Natural killer cell (primary cell): ENCODE measurements at regions not wholly inside any gene's neighbourhood (a gene's known extent, or its start where the extent isn't known, plus 50 kb on each side); places are given as distances from the start of the nearest gene placed in this dataset.

Source experiments
- ATAC-seq, 3 donors: fragments of 150-1000 bp in 2 of 3; fragments of 200-7000 bp in 1 of 3; cut with Tn5 transposase; 1 replicate in 1 of 3; 2 replicates in 2 of 3; pipeline ENCODE4 v1.10.0; 2021; ENCODE audit warnings: mild to moderate bottlenecking in 2 of 3, moderate library complexity in 2 of 3
- DNase-seq, 2 donors: peaks; one replicate each; pipeline versions ENCODE4 v3.0.0 to v3.0.0-alpha.2; 2013 to 2021; ENCODE audit warnings: mixed read lengths in 1 of 2
- H3K27ac ChIP-seq: one replicate; pipeline ENCODE4 v1.5.1; 2013; ENCODE audit warnings: mild to moderate bottlenecking, low read length
- H3K27me3 ChIP-seq: one replicate; pipeline ENCODE4 v1.6.1; 2013; ENCODE audit warnings: low read length; ENCODE audit not compliant: control insufficient read depth, insufficient read depth
- H3K36me3 ChIP-seq: one replicate; pipeline ENCODE4 v1.6.1; 2013; ENCODE audit warnings: low read length; ENCODE audit not compliant: control insufficient read depth, insufficient read depth
- H3K4me1 ChIP-seq: one replicate; pipeline ENCODE4 v1.6.1; 2013; ENCODE audit warnings: low read length; ENCODE audit not compliant: control insufficient read depth, insufficient read depth
- H3K4me3 ChIP-seq: one replicate; pipeline ENCODE4 v1.5.1; 2013; ENCODE audit warnings: low read length
- H3K9me3 ChIP-seq: one replicate; pipeline ENCODE4 v1.6.1; 2013; ENCODE audit warnings: low read length; ENCODE audit not compliant: control insufficient read depth, insufficient read depth
- H3K27ac Mint-ChIP-seq, 2 donors: one replicate each; pipeline ENCODE4 v1.8.0; 2022; ENCODE audit warnings: mild to moderate bottlenecking in 2 of 2, mixed read lengths in 2 of 2, moderate library complexity in 1 of 2
- H3K27me3 Mint-ChIP-seq, 2 donors: one replicate each; pipeline ENCODE4 v1.8.0; 2022; ENCODE audit warnings: low read depth in 2 of 2, mixed read lengths in 2 of 2
- H3K36me3 Mint-ChIP-seq: one replicate; pipeline ENCODE4 v1.8.0; 2022; ENCODE audit warnings: mixed read lengths
- H3K4me1 Mint-ChIP-seq, 2 donors: one replicate each; pipeline ENCODE4 v1.8.0; 2022; ENCODE audit warnings: mixed read lengths in 2 of 2
- H3K4me3 Mint-ChIP-seq: one replicate; pipeline ENCODE4 v1.8.0; 2022; ENCODE audit warnings: mild to moderate bottlenecking, moderate library complexity, mixed read lengths
- H3K9me3 Mint-ChIP-seq, 2 donors: one replicate each; pipeline ENCODE4 v1.8.0; 2022; ENCODE audit warnings: mixed read lengths in 2 of 2
- CTCF ChIP-seq: fragments of 200-600 bp; IDR thresholded peaks from one replicate; pipeline ENCODE4 v1.8.0; 2022; ENCODE audit warnings: antibody characterized with exemption
- WGBS: methylation state at CpG from one replicate; pipeline ENCODE4 v1.1.7; 2013; ENCODE audit warnings: missing lambda C conversion rate; ENCODE audit not compliant: insufficient coverage; 5-methylcytosine and 5-hydroxymethylcytosine counted together
- intact Hi-C: fragments of 100-400 bp; cut with micrococcal nuclease; formaldehyde crosslinking; loops from one replicate; pipeline ENCODE4 v1.14.2; 2022

GRCh38 chr5:38094889-38095288, 163.5 kb upstream of the EGFLAM start:
- Histone ChIP-seq H3K4me1 (no peaks in the 10 kb centered on the region), H3K27me3 (no peaks in the 10 kb centered on the region), H3K9me3 (no peaks in the 10 kb centered on the region), H3K36me3 (no peaks in the 10 kb centered on the region), H3K4me3 (no peak overlapping the region), H3K27ac (no peak overlapping the region)
- H3K9me3 Mint-ChIP-seq: peaks cover 0 to 6% of the 10 kb centered on the region in 2 donors
- intact Hi-C loops: no loop called here
- DNase-seq (no peak), ATAC-seq (no peak)
- H3K4me3 Mint-ChIP-seq: no peak overlapping the region
- no peaks in the 10 kb centered on the region for H3K4me1 Mint-ChIP-seq
- no peak for TF ChIP-seq CTCF
- no peaks in the 10 kb centered on the region for H3K27me3 Mint-ChIP-seq
- 100% methylated on average over 2 of the region's 3 CpGs for WGBS
- H3K27ac Mint-ChIP-seq: no peak overlapping the region
- no peaks in the 10 kb centered on the region for H3K36me3 Mint-ChIP-seq

GRCh38 chr5:38093855-38094254, 164.5 kb upstream of the EGFLAM start:
- H3K27me3 Mint-ChIP-seq: no peaks in the 10 kb centered on the region
- 84% methylated on average over 3 of the region's 4 CpGs for WGBS

GRCh38 chr5:38086777-38087176, 171.6 kb upstream of the EGFLAM start:
- Histone ChIP-seq H3K36me3 (no peaks in the 10 kb centered on the region), H3K27me3 (no peaks in the 10 kb centered on the region), H3K27ac (no peak overlapping the region), H3K4me3 (no peak overlapping the region), H3K9me3 (no peaks in the 10 kb centered on the region), H3K4me1 (no peaks in the 10 kb centered on the region)
- H3K4me3 Mint-ChIP-seq: no peak overlapping the region
- H3K4me1 Mint-ChIP-seq: no peaks in the 10 kb centered on the region
- H3K9me3 Mint-ChIP-seq: no peaks in the 10 kb centered on the region
- intact Hi-C loops: no loop called here
- no peak overlapping the region for H3K27ac Mint-ChIP-seq
- DNase-seq (no peak), ATAC-seq (no peak)
- H3K36me3 Mint-ChIP-seq: no peaks in the 10 kb centered on the region
- WGBS: 82% methylated on average over 4 of the region's 4 CpGs
- H3K27me3 Mint-ChIP-seq: no peaks in the 10 kb centered on the region
- no peak for TF ChIP-seq CTCF

More at GRCh38 chr5:38093855-38094254, 164.5 kb upstream of the EGFLAM start:
- no peak overlapping the region for H3K27ac Mint-ChIP-seq
- H3K4me1 ChIP-seq: no peaks in the 10 kb centered on the region
- H3K4me3 Mint-ChIP-seq: no peak overlapping the region
- no peaks in the 10 kb centered on the region for H3K27me3 ChIP-seq
- no peaks in the 10 kb centered on the region for H3K36me3 ChIP-seq
- no peak for ATAC-seq
- TF ChIP-seq CTCF: no peak
- no peak overlapping the region for H3K27ac ChIP-seq
- no peak for DNase-seq
- H3K9me3 Mint-ChIP-seq: peaks cover 0 to 6% of the 10 kb centered on the region in 2 donors
- H3K9me3 ChIP-seq: no peaks in the 10 kb centered on the region
- intact Hi-C loops: no loop called here
- no peak overlapping the region for H3K4me3 ChIP-seq
- H3K4me1 Mint-ChIP-seq: no peaks in the 10 kb centered on the region
- H3K36me3 Mint-ChIP-seq: no peaks in the 10 kb centered on the region

GRCh38 chr5:38079620-38080402, 178.5 kb upstream of the EGFLAM start:
- Histone ChIP-seq H3K27ac (no peak overlapping the region), H3K4me1 (no peaks in the 10 kb centered on the region), H3K27me3 (no peaks in the 10 kb centered on the region), H3K4me3 (no peak overlapping the region), H3K36me3 (no peaks in the 10 kb centered on the region), H3K9me3 (no peaks in the 10 kb centered on the region)
- Mint-ChIP-seq H3K27ac (no peak overlapping the region), H3K27me3 (no peaks in the 10 kb centered on the region), H3K36me3 (no peaks in the 10 kb centered on the region), H3K4me1 (no peaks in the 10 kb centered on the region), H3K4me3 (no peak overlapping the region), H3K9me3 (peaks cover 0 to 1% of the 10 kb centered on the region in 2 donors)
- ATAC-seq: peak in 1 of 3 donors; percentile 10
- intact Hi-C loops: no loop called here
- WGBS: 81% methylated on average over 3 of the region's 3 CpGs
- no peak for DNase-seq
- TF ChIP-seq CTCF: no peak
